GM12878 (cell line): ENCODE measurements at regions not wholly inside any gene's neighbourhood (a gene's known extent, or its start where the extent isn't known, plus 50 kb on each side); places are given as distances from the start of the nearest gene placed in this dataset.

Experiments
- ATAC-seq: fragments of 200-7000 bp; cut with Tn5 transposase; 3 replicates; pipeline ENCODE4 v1.9.1; 2020; ENCODE audit warnings: mild to moderate bottlenecking, moderate library complexity
- BruUV-seq: library from RNA; stranded (reverse); fragments of 400-500 nt; replicated peaks from 2 replicates; lab custom pipeline; 2021; lab: Mats Ljungman, UMichigan
- CTCF ChIA-PET: fragments of 300-600 bp; sonication (Branson Sonifier 250); formaldehyde crosslinking; extraction: SDS; loops from one replicate; lab custom pipeline; 2021; ENCODE audit warnings: inconsistent platforms; lab: Yijun Ruan, JAX
- POLR2A ChIA-PET: fragments of 350-600 bp; formaldehyde crosslinking; extraction: SDS; loops from one replicate; lab custom pipeline; 2021; ENCODE audit warnings: inconsistent platforms; lab: Charles Lee
- RAD21 ChIA-PET: fragments of 300-600 bp; sonication (Branson Sonifier 250); formaldehyde crosslinking; loops from one replicate; lab custom pipeline; 2023; ENCODE audit warnings: antibody characterized with exemption; ENCODE audit not compliant: unreplicated experiment; lab: Charles Lee
- SMC1A ChIA-PET: fragments of 300-600 bp; sonication (Branson Sonifier 250); formaldehyde crosslinking; loops from one replicate; lab custom pipeline; 2023; ENCODE audit not compliant: unreplicated experiment, uncharacterized antibody; lab: Charles Lee
- DNase-seq: peaks from one replicate; pipeline ENCODE4 v3.0.0-alpha.2; 2011; ENCODE audit warnings: low read depth, low spot score
- FAIRE-seq: peaks from 3 replicates; lab custom pipeline; 2011; peaks lifted over from hg19 to GRCh38; lab: Jason Lieb, UNC
- H2AFZ ChIP-seq: 2 replicates; pipeline ENCODE4 v1.6.0; 2011; ENCODE audit warnings: low read depth, low read length, control low read depth; ENCODE audit not compliant: control insufficient read depth
- H3K27ac ChIP-seq: 2 replicates; pipeline ENCODE4 v1.5.1; 2011; ENCODE audit warnings: control low read depth; ENCODE audit not compliant: control insufficient read depth, insufficient read depth
- H3K27me3 ChIP-seq, 2 experiments: replicated peaks in 1 of 2; 2 replicates each; pipeline versions ENCODE4 v1.6.0 to v1.6.1; 2011; ENCODE audit warnings: low read length in 1 of 2; ENCODE audit not compliant: control insufficient read depth in 2 of 2, insufficient read depth in 2 of 2
- H3K36me3 ChIP-seq, 2 experiments: 2 replicates each; pipeline ENCODE4 v1.5.1; 2011; ENCODE audit warnings: low read length in 1 of 2; ENCODE audit not compliant: control insufficient read depth in 2 of 2, insufficient read depth in 2 of 2
- H3K4me1 ChIP-seq: 2 replicates; pipeline ENCODE4 v1.6.1; 2011; ENCODE audit warnings: mild to moderate bottlenecking, low read length, moderate library complexity, mixed read lengths; ENCODE audit not compliant: control insufficient read depth, insufficient read depth
- H3K4me2 ChIP-seq: 2 replicates; pipeline ENCODE4 v1.6.0; 2011; ENCODE audit warnings: control low read depth; ENCODE audit not compliant: control insufficient read depth, insufficient read depth
- H3K4me3 ChIP-seq: fragments of 200-600 bp; sonication (generic); 2 replicates; pipeline ENCODE4 v1.5.1; 2016
- H3K79me2 ChIP-seq: 2 replicates; pipeline ENCODE4 v1.6.0; 2011; ENCODE audit warnings: low read length; ENCODE audit not compliant: control insufficient read depth, insufficient read depth
- H3K9ac ChIP-seq: 2 replicates; pipeline ENCODE4 v1.8.0; 2011; ENCODE audit warnings: low read length, control low read depth, mixed read lengths; ENCODE audit not compliant: control insufficient read depth, insufficient read depth
- H3K9me3 ChIP-seq: replicated peaks from 3 replicates; pipeline ENCODE4 v1.5.1; 2011; ENCODE audit warnings: mild to moderate bottlenecking, low read length; ENCODE audit not compliant: control insufficient read depth, insufficient read depth
- H4K20me1 ChIP-seq: 2 replicates; pipeline ENCODE4 v1.6.0; 2011; ENCODE audit not compliant: control insufficient read depth, insufficient read depth
- DPF2 ChIP-seq: fragments of 450-650 bp; IDR thresholded peaks from 2 replicates; pipeline ENCODE4 v1.6.1; 2017; ENCODE audit warnings: mild to moderate bottlenecking
- IRF3 ChIP-seq: fragments of 450-650 bp; IDR thresholded peaks from 2 replicates; pipeline ENCODE4 v1.6.1; 2014; ENCODE audit warnings: mild to moderate bottlenecking
- NBN ChIP-seq: fragments of 450-650 bp; IDR thresholded peaks from 2 replicates; pipeline ENCODE4 v1.6.1; 2016
- NFYA ChIP-seq: IDR thresholded peaks from 2 replicates; pipeline ENCODE4 v1.6.1; 2011; ENCODE audit warnings: low read depth, mild to moderate bottlenecking, low read length, improper control_type of control experiment, borderline replicate concordance
- RB1 ChIP-seq: fragments of 450-650 bp; formaldehyde crosslinking; IDR thresholded peaks from 2 replicates; pipeline ENCODE4 v1.6.1; 2017; ENCODE audit warnings: mild to moderate bottlenecking, borderline replicate concordance
- TCF12 ChIP-seq: IDR thresholded peaks from 2 replicates; pipeline ENCODE4 v1.6.1; 2011; ENCODE audit warnings: low read depth, mild to moderate bottlenecking, low read length
- YBX1 ChIP-seq: fragments of 450-650 bp; IDR thresholded peaks from 2 replicates; pipeline ENCODE4 v1.6.1; 2016; ENCODE audit warnings: antibody characterized with exemption
- YY1 ChIP-seq: IDR thresholded peaks from 2 replicates; pipeline ENCODE4 v1.6.1; 2011; ENCODE audit warnings: low read depth, mild to moderate bottlenecking, low read length
- ZBED1 ChIP-seq: IDR thresholded peaks from 2 replicates; pipeline ENCODE4 v1.6.1; 2016; ENCODE audit warnings: borderline replicate concordance
- WGBS: methylation state at CpG from one replicate; pipeline ENCODE4 v1.1.6; 2016; ENCODE audit warnings: low lambda C conversion rate; ENCODE audit not compliant: insufficient replicate concordance, insufficient coverage; ENCODE audit errors: missing lambda C conversion rate; 5-methylcytosine and 5-hydroxymethylcytosine counted together
- in situ Hi-C: fragments of 300-500 bp; cut with MboI; formaldehyde crosslinking; loops from 9 replicates; pipeline ENCODE4 v1.14.3; 2018; ENCODE audit warnings: mixed read lengths
- intact Hi-C: fragments of 100-400 bp; cut with micrococcal nuclease; formaldehyde crosslinking; loops from one replicate; pipeline ENCODE4 v1.14.2; 2022; ENCODE audit not compliant: unreplicated experiment
- TF ChIP-seq, protein P1 (sequence below): IDR thresholded peaks from 2 replicates; pipeline ENCODE4 v1.6.1; 2012; ENCODE audit warnings: low read depth, low read length, improper control_type of control experiment
- TF ChIP-seq, protein P2 (sequence below): IDR thresholded peaks from 2 replicates; pipeline ENCODE4 v1.6.1; 2012; ENCODE audit warnings: mild to moderate bottlenecking, low read depth, low read length
- TF ChIP-seq, protein P3 (sequence below): fragments of 150-350 bp; IDR thresholded peaks from 2 replicates; pipeline ENCODE4 v1.6.1; 2014; ENCODE audit warnings: mild to moderate bottlenecking, low read depth, low read length

- ChIA-PET SMC1A (interaction anchor here (0.6 to 10.5 kb wide), 16 partner anchors 15 to 1799 kb away, joined by 3 to 489 read pairs (median 5); no protein-coding TSS in a partner anchor), POLR2A (interaction anchor here (0.7 to 9.3 kb wide), 7 partner anchors 15 to 233 kb away, joined by 3 to 304 read pairs (median 10); no protein-coding TSS in a partner anchor)
- WGBS, result 45% methylated on average over 3 of the region's 3 CpGs
- no peaks in the 10 kb centered on the region for H3K36me3 ChIP-seq
- intact Hi-C loops (loop anchor here (2.0 to 10.0 kb wide), 4 partner anchors 17 to 319 kb away; no protein-coding TSS in a partner anchor), in situ Hi-C loops (loop anchor here (25.0 kb wide), 2 partner anchors 1809 to 1909 kb away; no protein-coding TSS in a partner anchor)
- H3K27me3 ChIP-seq, result no peaks in the 10 kb centered on the region
- H3K4me1 ChIP-seq, result peaks cover 61% of the 10 kb centered on the region
- H3K27ac ChIP-seq, result peak overlapping the region; percentile 89
- no peak overlapping the region for H3K4me2 ChIP-seq
- H4K20me1 ChIP-seq, result no peaks in the 10 kb centered on the region
- H3K79me2 ChIP-seq, result peaks cover 11% of the 10 kb centered on the region
- BruUV-seq, result no TSS peak
- H2AFZ ChIP-seq, result no peak overlapping the region
- TF ChIP-seq IRF3 (no peak), YBX1 (no peak), YY1 (no peak), NBN (no peak), NFYA (no peak), ZBED1 (no peak), RB1 (no peak), TCF12 (no peak), DPF2 (no peak)
- TF ChIP-seq, protein P1, sequence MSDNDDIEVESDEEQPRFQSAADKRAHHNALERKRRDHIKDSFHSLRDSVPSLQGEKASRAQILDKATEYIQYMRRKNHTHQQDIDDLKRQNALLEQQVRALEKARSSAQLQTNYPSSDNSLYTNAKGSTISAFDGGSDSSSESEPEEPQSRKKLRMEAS, result no peak
- TF ChIP-seq, protein P2, sequence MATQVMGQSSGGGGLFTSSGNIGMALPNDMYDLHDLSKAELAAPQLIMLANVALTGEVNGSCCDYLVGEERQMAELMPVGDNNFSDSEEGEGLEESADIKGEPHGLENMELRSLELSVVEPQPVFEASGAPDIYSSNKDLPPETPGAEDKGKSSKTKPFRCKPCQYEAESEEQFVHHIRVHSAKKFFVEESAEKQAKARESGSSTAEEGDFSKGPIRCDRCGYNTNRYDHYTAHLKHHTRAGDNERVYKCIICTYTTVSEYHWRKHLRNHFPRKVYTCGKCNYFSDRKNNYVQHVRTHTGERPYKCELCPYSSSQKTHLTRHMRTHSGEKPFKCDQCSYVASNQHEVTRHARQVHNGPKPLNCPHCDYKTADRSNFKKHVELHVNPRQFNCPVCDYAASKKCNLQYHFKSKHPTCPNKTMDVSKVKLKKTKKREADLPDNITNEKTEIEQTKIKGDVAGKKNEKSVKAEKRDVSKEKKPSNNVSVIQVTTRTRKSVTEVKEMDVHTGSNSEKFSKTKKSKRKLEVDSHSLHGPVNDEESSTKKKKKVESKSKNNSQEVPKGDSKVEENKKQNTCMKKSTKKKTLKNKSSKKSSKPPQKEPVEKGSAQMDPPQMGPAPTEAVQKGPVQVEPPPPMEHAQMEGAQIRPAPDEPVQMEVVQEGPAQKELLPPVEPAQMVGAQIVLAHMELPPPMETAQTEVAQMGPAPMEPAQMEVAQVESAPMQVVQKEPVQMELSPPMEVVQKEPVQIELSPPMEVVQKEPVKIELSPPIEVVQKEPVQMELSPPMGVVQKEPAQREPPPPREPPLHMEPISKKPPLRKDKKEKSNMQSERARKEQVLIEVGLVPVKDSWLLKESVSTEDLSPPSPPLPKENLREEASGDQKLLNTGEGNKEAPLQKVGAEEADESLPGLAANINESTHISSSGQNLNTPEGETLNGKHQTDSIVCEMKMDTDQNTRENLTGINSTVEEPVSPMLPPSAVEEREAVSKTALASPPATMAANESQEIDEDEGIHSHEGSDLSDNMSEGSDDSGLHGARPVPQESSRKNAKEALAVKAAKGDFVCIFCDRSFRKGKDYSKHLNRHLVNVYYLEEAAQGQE, result no peak
- TF ChIP-seq, protein P3, sequence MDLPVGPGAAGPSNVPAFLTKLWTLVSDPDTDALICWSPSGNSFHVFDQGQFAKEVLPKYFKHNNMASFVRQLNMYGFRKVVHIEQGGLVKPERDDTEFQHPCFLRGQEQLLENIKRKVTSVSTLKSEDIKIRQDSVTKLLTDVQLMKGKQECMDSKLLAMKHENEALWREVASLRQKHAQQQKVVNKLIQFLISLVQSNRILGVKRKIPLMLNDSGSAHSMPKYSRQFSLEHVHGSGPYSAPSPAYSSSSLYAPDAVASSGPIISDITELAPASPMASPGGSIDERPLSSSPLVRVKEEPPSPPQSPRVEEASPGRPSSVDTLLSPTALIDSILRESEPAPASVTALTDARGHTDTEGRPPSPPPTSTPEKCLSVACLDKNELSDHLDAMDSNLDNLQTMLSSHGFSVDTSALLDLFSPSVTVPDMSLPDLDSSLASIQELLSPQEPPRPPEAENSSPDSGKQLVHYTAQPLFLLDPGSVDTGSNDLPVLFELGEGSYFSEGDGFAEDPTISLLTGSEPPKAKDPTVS, result no peak
- TF ChIP-seq, all 136 proteins: peak for 0
- ChIA-PET CTCF (interaction anchor here (0.9 to 9.3 kb wide), 10 partner anchors 10 to 339 kb away, joined by 3 to 146 read pairs (median 6); no protein-coding TSS in a partner anchor), RAD21 (interaction anchor here (0.9 to 10.5 kb wide), 15 partner anchors 8 to 234 kb away, joined by 3 to 395 read pairs (median 6); no protein-coding TSS in a partner anchor)
- Histone ChIP-seq H3K9me3 (no peaks in the 10 kb centered on the region), H3K4me3 (no peak overlapping the region), H3K9ac (peak overlapping the region; percentile 58)
- no peak for ATAC-seq
- FAIRE-seq, result no peak
- DNase-seq, result no peak
Observed at GRCh38 chr6:113645986-113646385, 211.2 kb upstream of the MARCKS start.
